GM19372 (cell line): ENCODE measurements at regions not wholly inside any gene's neighbourhood (a gene's known extent, or its start where the extent isn't known, plus 50 kb on each side); places are given as distances from the start of the nearest gene placed in this dataset.

Experiments used
- ATAC-seq: cut with Tn5 transposase; IDR thresholded peaks from one replicate; pipeline ENCODE4 v1.9.1; 2021; ENCODE audit warnings: mild to moderate bottlenecking, low read depth, moderate library complexity; ENCODE audit not compliant: unreplicated experiment

DNA sequence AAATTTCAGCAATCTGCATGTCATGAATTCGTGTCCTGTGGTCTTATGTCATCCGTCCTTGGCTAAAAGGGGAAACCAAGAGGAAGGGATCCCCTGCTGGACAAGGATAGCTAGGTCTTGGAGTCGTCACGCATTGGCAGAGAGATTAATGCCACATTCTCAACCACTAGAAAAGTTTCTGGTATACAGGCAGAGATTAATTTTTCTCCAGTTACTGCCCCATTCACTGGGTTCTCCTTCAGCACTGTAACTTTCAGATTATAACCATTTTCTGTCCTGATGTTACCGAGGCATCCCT is 1060.6 kb upstream of the AUTS2 start:
- ATAC-seq, result no peak

DNA sequence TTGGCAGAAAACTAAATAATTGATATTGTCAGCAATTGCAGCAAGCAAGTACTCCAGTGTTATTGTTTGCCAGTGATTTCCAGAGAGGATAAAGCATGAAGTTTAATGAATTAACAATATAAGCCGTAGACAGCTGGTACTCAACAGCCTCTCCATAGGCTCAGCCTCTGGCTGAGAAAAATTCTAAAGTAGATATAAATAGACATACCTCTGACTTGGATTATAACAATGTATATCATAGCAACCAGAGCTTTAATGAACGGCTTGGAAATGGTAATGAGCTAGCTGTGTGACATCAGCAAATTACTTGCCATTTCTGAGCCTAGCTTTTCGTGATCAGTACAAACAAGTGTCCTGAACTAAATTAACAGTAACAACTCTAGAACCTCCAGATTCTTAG is 1055.4 kb upstream of the AUTS2 start:
- no peak for ATAC-seq

DNA sequence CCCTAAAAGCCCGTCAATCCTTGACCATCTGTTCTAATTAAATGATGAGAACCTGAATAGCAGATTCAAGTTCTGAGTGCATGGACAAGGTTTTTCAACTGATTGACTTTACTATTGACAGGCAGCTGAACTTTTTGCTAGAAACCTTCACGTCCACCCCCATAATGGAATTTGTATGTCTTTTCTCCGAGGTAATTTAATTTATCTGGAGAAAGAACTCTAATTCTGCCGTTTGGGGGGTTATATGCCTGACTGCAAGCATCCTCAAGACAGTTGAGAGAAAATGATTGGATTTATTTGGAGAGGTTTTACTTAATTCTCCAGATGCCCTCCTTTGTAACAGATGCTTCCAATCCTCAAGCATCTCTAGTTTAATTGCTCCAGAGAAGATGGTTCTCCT is 1053.4 kb upstream of the AUTS2 start:
- ATAC-seq, result no peak

DNA sequence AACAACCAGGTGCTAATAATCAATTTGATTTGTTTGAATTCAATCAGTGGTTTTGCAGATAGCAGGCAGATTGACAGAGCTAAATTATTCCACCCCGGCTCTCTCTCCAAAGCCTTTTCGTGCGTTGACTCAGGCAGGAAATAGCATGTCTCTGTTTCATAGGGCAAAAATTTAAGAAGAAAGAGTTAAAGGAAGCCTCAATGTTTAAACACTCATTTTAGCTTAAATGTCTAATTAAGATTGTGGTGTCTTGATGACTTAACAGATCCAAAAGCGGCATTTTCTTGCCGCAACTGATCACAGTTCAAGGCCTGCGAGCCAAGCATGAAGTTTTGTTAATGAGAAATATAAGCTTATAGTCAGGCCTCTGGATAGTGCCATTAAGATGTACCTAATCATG is 1051.1 kb upstream of the AUTS2 start:
- no peak for ATAC-seq

DNA sequence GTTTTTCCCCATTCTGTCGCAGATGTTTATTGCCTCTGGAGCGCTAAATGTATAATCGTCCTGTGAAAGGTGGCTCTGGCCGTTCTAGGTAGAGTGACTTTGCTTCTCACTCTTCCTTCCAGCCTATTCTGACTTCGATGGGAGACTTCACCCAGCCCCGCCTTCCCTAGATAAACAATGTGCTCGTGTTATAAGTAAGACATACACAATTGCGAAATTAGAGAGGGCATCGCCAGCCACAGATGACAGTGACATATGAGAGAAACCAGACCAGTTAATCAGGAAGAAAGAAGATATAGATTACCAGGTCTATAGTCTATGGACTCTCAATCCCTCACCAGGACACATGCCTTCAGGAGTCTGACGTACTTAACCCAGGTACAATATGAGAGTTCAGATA is 1050.5 kb upstream of the AUTS2 start:
- no peak for ATAC-seq

DNA sequence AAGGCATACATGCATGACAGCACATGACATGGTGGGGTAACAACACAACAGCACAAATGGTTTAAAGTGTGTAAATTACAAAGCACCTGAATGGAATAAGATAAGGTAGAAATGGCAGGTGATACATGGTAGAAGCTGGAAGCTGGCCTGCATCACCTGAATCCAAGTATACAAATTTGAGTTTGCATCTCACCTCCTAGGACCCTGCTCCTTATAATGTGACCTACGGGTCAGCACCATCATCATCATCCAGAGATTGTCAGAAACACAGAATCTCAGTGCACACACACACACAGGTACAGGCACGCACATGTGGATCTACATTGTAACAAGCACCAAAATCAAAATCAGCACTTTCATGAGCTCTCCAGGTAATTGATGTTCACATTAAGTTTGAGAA is 1048.2 kb upstream of the AUTS2 start:
- no peak for ATAC-seq

DNA sequence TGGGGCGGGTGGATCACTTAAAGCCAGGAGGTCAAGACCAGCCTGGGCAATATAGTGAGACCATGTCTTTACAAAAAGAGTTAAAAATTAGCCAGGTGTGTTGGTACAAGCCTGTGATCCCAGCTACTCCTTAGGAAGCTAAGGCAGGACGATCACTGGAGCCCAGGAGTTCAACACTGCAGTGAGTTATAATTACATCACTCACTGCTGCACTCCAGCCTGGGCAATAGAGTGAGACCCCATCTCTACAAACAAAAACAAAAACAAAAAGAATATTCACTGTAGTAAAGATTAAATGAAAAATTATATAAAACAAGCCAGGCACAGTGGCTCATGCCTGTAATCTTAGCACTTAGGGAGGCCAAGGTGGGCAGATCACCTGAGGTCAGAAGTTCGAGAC is 1047.6 kb upstream of the AUTS2 start:
- no peak for ATAC-seq

DNA sequence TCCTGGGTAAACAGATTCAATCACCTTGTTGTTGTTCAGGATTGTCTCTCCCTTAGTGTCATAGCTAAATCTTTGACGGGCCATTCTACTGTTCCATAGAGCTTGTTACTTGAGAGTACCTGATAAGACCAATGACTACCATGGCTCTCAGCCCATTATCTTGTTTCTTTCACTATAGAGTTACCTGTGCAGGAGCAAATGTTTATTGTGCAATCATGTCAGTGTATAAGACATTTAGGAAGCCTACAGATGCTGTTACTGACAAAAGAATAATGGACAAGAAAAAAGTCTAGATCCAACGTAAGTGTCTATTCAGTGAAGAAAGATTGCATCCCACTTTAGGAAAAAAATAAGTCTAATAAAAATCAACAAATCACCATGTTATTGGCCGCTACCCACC is 1041.7 kb upstream of the AUTS2 start:
- ATAC-seq, result no peak

DNA sequence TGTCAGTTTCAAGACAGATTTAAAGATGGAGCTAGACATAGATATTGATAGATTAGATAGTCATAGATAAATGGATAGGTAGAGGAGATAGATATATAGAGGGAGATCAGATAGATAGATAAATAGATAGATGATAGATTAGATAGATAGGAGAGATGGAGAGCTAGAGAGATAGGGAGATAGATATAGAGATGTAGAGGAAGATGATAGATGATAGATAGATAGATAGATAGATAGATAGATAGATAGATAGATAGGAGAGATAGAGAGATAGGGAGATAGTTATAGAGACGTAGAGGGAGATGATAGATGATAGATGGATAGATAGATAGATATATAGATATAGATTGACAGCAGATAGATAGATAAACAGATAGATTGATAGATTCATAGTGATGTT is 1038.8 kb upstream of the AUTS2 start:
- no peak for ATAC-seq

DNA sequence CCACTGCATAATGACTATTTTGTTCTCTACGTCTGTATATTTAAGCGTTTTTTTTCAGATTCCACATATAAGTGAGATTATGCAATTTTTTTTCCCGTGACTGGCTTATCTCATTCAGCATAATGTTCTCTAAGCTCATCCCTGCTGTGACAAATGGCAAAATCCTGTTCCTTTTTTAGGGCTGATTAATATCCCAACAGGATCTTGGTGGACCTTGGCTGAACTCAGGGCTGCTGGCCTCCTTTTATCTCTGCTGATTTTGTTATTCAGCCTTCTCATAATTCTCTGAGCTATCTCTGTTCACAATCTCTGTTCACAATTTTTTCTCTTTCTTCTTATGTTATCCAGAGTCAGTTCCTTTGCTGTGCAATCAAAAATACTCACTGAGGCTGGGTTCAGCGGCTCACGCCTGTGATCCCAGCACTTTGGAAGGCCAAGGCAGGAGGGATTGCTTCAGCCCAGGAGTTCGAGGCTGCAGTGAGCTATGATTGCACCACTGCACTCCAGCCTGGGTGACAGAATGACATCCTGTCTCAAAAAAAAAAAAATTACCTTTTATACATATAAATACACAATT is 1035.9 kb upstream of the AUTS2 start:
- ATAC-seq, result no peak

DNA sequence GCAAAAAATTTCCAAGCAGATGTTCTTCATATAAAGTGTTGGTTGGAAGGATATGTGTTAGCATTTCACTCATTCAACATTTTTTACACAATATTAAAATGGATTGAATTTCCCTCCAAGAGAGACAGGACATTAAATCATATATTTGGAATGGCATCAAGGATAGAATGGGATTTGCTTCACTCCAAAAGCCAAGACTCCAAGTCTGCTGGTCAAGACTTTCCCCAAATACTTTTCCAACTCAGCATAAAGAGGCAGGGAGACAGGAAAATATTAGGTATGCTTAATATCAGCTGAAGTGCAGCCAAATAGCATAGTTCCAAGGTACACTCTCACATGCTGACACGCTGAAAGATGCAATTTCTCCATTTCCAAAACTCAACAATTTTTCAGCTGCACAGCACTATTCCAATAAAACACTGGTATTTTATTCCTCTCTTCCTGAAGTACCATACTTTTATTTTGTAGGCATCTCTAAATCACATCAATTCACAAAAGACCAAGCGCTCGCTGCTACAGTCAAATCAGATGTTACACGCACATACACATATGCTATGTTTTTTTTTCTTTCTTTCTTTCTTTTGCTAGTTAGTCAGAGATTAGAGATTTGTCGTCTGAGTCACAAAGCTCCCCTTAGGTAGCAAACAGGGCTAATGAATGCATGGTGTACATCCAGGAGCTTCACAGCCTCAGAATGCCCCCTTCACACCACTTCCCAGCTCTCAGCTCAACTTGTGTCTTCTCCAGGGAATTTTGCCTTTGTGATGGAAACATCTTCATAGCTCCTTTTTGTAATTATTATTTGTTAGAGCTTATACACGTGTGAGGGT is 1033.8 kb upstream of the AUTS2 start:
- no peak for ATAC-seq

DNA sequence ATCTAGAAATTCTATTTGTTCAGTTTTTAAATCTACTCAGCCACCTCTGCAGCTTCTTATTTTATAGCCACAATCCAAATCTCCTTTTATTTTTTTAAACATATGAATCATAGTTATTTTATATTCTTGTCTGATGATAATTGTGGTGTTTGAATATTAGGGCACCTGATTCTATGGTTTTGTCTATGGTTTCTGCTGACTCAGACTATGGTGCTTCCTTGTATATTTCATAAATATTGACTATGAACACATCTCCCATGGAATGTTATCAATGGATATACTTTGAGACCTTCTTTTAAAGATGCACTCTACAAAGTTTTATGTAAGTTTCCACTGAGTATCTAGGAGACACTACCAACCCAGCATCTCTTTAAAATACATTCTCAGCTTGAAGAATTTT is 1027.0 kb upstream of the AUTS2 start:
- no peak for ATAC-seq

DNA sequence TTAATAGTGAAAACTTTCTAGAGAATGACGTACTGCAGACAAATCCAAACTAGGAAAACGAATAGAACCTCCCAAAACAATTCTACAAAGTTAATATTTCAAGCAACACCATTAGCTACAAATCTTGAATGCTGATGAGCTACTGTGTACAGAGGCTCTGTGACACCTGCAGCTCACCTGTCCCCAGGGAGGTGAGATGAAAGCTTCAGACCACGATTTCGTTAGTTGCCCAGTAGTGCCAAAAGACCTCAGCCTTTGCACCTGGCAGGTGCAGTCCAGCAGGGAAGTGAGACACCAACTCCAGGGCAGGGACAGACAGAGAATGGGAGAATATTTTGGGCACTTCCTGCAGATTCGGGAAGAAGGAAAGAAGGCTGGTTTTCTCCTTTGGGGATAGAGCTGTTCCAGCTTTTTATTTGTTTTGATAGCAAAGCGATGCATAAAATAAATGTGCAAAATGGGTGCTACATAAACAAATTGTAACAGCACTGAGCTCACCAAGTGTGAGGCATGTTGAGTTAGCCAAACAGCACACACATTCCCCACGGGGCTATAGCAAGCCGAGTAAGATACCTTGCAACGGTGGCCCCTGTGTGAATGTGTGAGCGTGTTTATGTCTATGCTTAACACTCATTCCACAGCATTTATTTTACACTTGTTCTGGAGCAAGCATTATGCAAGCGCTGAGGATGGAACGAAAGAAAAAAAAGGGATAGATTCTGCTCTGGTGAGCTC is 1024.8 kb upstream of the AUTS2 start:
- no peak for ATAC-seq

DNA sequence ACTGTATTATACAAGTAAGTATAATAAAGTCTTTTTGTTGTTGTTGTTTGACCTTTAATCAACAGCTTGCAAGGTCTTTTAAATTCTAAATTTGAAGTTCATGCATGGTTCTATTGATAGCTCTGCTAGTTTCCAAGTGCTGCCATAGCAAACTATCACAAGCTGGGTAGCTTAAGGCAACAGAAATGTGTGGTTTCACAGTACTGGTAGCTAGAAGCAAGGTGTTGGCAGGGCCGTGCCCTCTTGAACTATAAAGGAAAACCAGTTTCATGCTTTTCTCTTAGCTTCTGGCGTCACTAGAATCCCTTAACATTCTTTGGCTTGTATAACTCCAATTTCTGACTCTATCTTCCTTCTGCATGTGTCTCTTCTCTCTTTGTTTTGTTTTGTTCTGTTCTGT is 1021.9 kb upstream of the AUTS2 start:
- ATAC-seq, result no peak

DNA sequence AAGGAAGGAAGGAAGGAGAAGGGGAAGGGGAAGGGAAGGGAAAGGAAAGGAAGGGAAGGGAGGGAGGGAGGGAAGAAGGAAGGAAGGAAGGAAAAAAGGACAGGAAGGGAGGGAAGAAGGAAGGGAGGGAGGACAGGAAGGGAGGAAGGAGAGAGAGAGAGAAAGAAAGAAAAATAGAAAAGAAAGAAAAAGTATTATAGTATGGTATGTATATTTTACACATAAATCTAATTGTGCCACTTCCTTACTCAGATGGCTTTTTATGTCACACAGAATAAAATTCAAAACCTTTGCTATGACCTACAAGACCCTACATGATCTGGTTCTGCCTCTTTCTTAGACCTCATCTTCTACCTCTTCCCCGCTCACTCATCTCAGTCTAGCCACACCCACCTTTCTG is 1016.9 kb upstream of the AUTS2 start:
- ATAC-seq, result no peak

DNA sequence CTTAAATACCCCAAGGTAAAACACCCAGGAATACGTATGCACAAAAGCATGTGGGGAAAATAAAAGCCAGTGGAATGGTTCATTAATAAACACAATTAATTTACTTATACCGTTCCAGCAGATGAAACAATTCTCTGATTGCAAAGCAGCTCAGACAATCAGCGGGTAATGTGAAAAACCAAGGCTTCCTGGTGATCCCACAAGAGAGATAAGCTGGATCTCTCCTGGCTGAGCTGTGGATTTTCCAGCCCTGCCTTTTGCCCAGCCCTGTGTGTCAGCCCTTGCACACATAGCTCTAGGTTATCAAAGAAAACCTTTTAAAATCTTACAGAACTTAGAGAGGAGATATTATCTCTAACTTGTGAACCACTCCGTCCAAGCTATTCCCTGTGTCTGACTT is 1010.7 kb upstream of the AUTS2 start:
- ATAC-seq, result no peak

DNA sequence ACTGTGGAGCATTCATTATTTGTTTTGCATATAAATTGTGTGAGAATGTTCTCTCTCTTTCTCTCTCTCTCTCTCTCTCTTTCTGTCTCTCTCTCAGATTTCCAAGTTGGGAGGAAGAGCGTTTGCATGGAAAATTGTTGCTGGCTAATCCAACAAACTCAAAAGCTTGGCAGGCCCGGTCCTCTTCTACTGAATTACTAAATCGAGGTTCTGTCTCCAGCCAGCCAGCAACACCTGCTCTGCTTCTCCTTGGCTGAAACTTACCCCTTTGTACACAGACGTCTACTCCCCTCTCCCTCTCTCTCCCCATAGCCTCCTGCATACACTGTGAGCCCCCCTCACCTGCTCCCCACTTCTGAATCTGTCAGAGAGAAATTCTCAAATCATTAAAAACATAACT is 996.4 kb upstream of the AUTS2 start:
- no peak for ATAC-seq

DNA sequence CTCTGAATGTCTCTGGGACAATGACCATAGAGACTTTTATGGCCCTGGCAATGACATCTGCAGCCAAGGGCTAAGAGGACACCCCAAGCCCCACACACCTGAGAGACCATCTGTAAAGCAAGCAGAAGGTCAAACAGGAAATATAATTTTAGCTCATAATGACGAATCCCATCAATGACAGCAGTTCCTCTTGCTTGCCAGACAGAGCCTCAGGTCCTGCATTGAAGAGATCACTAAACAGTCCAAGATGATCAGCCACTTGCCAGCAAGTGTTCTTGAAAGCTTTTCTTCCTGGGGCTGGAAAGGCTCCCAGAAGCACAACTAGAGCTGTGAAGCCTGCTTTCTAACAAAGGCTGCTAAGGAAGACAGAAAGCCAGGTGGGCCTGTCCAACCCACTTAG is 993.7 kb upstream of the AUTS2 start:
- ATAC-seq, result no peak

DNA sequence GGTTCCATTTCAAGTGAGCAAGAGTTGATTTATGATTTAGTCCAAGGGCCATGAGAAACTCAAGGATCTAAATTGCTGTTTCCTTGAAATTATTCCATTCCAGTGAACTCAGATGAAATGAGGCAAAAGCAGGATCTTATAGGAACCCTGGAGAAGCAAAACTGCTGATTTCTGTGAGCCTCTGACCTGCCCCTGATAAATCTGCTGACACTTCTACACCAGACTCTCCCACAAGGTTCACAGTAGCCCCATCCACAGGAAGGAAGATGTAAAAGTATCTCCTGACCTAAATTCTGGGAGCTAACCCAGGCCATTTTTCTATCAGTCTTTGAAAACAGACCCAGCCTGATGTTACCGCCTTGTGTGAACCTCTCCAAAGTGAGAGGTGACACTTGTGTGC is 987.6 kb upstream of the AUTS2 start:
- no peak for ATAC-seq

DNA sequence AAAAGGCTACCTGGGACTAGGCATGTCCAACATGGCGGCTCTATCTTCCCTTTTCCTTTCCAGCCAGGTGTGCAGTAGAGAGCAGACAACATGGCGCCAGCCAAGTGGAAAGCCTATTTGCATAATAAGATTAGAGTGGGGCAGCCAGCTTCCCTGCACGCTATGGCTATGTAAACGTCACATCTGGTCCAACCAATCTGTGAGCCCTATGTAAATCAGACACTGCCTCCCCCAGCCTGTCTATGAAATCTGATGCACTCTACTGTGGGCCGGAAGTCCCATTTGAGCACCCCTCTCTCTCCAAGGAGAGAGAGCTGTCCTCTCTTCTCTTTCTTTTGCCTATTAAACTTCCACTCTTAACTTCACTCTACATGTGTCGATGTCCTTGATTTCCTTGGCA is 984.9 kb upstream of the AUTS2 start:
- ATAC-seq, result no peak

DNA sequence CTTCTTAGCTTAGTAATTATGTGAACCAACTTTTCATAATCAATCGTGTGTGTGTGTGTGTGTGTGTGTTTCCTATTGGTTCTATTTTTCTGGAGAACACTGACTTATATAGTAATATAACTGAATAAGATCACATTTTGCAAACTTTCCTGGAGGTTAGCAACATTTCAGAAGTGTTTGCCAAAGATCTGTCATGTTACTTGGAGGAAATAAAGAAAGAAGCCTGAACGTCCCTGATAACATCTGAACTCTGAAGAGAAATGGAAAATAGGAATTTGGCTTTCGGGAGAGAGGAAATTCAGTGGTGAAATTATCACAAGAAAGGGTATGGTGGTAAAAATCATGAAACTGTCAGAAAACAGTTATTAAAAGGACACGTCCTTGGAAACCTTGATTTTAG is 984.4 kb upstream of the AUTS2 start:
- ATAC-seq, result no peak

DNA sequence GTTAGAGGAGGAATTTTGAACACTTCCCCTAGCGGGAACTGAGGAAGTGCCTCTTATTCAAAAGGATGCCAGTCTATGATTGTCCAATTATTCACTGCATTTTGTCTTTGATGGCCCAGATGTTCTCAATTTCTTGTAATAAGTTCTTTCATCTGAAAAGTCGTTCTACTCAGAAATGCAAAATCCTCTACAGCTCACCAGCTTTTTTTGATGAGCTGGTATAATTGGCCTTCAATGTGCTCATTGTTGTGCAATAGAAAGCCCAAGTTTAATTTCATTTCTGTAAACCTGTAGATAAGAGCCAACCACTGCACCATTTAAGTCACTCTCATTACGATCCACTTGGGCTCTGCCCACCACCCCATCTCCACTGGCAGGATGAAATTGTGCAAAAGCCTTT is 978.7 kb upstream of the AUTS2 start:
- ATAC-seq, result no peak
